B cell (primary cell): ENCODE measurements at regions not wholly inside any gene's neighbourhood (a gene's known extent, or its start where the extent isn't known, plus 50 kb on each side); places are given as distances from the start of the nearest gene placed in this dataset.

ENCODE experiments used
- ATAC-seq: fragments of 200-7000 bp; cut with Tn5 transposase; one replicate; pipeline ENCODE4 v1.10.0; 2021; ENCODE audit warnings: low read depth, mild to moderate bottlenecking, moderate number of reproducible peaks, moderate library complexity
- CTCF ChIA-PET: fragments of 350-600 bp; sonication (Branson Sonifier 250); formaldehyde crosslinking; loops from one replicate; lab custom pipeline; 2021; ENCODE audit warnings: antibody characterized with exemption, inconsistent platforms; lab: Charles Lee
- POLR2A ChIA-PET: fragments of 350-600 bp; sonication (Branson Sonifier 250); formaldehyde crosslinking; loops from one replicate; lab custom pipeline; 2021; ENCODE audit warnings: antibody characterized with exemption; lab: Charles Lee
- DNase-seq: peaks from one replicate; pipeline ENCODE4 v3.0.0; 2013
- H2AFZ ChIP-seq: 2 replicates; pipeline ENCODE4 v1.6.1; 2012; ENCODE audit warnings: mild to moderate bottlenecking, low read depth, low read length; ENCODE audit not compliant: insufficient read depth, poor library complexity, severe bottlenecking
- H3K27ac ChIP-seq, 2 donors: 1 replicate in 1 of 2; 2 replicates in 1 of 2; pipeline ENCODE4 v1.5.1; 2012 to 2013; ENCODE audit warnings: low read length in 2 of 2, mild to moderate bottlenecking in 2 of 2, moderate library complexity in 1 of 2
- H3K27me3 ChIP-seq, 4 experiments: fragments of 200-600 bp in 1 of 4; sonication (generic) in 1 of 4; replicated peaks in 1 of 4; 1 replicate in 2 of 4; 2 replicates in 2 of 4; pipeline versions ENCODE4 v1.6.1 to v1.7.0; 2013 to 2016; ENCODE audit warnings: low read length in 3 of 4, mild to moderate bottlenecking in 2 of 4, mixed read lengths in 1 of 4, moderate library complexity in 1 of 4; ENCODE audit not compliant: insufficient read depth in 4 of 4, control insufficient read depth in 3 of 4; ENCODE audit errors: control extremely low read depth in 1 of 4
- H3K36me3 ChIP-seq, 2 experiments: replicated peaks in 1 of 2; 1 replicate in 1 of 2; 2 replicates in 1 of 2; pipeline versions ENCODE4 v1.6.1 to v1.7.1; 2013; ENCODE audit warnings: low read length in 1 of 2; ENCODE audit not compliant: insufficient read depth in 2 of 2, control insufficient read depth in 1 of 2; ENCODE audit errors: control extremely low read depth in 1 of 2, extremely low read depth in 1 of 2
- H3K4me1 ChIP-seq, 2 donors: fragments of 200-600 bp in 1 of 2; sonication (generic) in 1 of 2; 1 replicate in 1 of 2; 2 replicates in 1 of 2; pipeline versions ENCODE4 v1.5.1 to v1.6.1; 2013 to 2017; ENCODE audit warnings: low read length in 2 of 2; ENCODE audit not compliant: control insufficient read depth in 2 of 2, insufficient read depth in 2 of 2
- H3K4me2 ChIP-seq: replicated peaks from 2 replicates; pipeline ENCODE3; 2012; ENCODE audit warnings: mild to moderate bottlenecking, low read depth, low read length; ENCODE audit not compliant: poor library complexity, severe bottlenecking
- H3K4me3 ChIP-seq, 5 experiments: fragments of 200-600 bp in 1 of 5; sonication (generic) in 1 of 5; 1 replicate in 3 of 5; 2 replicates in 2 of 5; pipeline versions ENCODE4 v1.5.1 to v1.7.0; 2011 to 2016; ENCODE audit warnings: low read length in 4 of 5, mild to moderate bottlenecking in 4 of 5, low read depth in 2 of 5, control low read depth in 1 of 5, moderate library complexity in 1 of 5; ENCODE audit not compliant: insufficient read depth in 1 of 5; ENCODE audit errors: control extremely low read depth in 1 of 5, extremely low read depth in 1 of 5
- H3K79me2 ChIP-seq: fragments of 200-600 bp; sonication (generic); one replicate; pipeline ENCODE4 v1.6.0; 2016; ENCODE audit warnings: low read length; ENCODE audit not compliant: control insufficient read depth, insufficient read depth
- H3K9ac ChIP-seq: fragments of 200-600 bp; sonication (generic); 2 replicates; pipeline ENCODE4 v1.6.1; 2017; ENCODE audit warnings: mild to moderate bottlenecking, low read length, moderate library complexity
- H3K9me3 ChIP-seq, 3 donors: one replicate each; pipeline versions ENCODE4 v1.6.1 to v1.7.1; 2013; ENCODE audit warnings: low read length in 2 of 3; ENCODE audit not compliant: control insufficient read depth in 2 of 3, insufficient read depth in 1 of 3; ENCODE audit errors: control extremely low read depth in 1 of 3
- H4K20me1 ChIP-seq: 2 replicates; pipeline ENCODE4 v1.6.0; 2012; ENCODE audit warnings: mild to moderate bottlenecking, low read length; ENCODE audit not compliant: insufficient read depth, control insufficient read depth, poor library complexity, severe bottlenecking
- H3K27ac Mint-ChIP-seq: one replicate; pipeline ENCODE4 v1.8.0; 2021; ENCODE audit warnings: mixed read lengths
- H3K27me3 Mint-ChIP-seq: one replicate; pipeline ENCODE4 v1.8.0; 2021; ENCODE audit warnings: mixed read lengths
- H3K4me1 Mint-ChIP-seq: one replicate; pipeline ENCODE4 v1.8.0; 2021; ENCODE audit warnings: mixed read lengths
- H3K4me3 Mint-ChIP-seq: one replicate; pipeline ENCODE4 v1.8.0; 2021; ENCODE audit warnings: mixed read lengths
- H3K9me3 Mint-ChIP-seq: one replicate; pipeline ENCODE4 v1.8.0; 2022; ENCODE audit warnings: mixed read lengths; ENCODE audit not compliant: insufficient read depth
- EZH2 ChIP-seq: IDR thresholded peaks from 2 replicates; pipeline ENCODE4 v1.6.1; 2012; ENCODE audit warnings: borderline replicate concordance, low read depth, mild to moderate bottlenecking, moderate library complexity, low read length; ENCODE audit not compliant: insufficient read depth, poor library complexity, severe bottlenecking
- WGBS: methylation state at CpG from one replicate; pipeline ENCODE4 v1.1.5; 2013; ENCODE audit warnings: missing lambda C conversion rate; ENCODE audit not compliant: insufficient coverage; 5-methylcytosine and 5-hydroxymethylcytosine counted together
- intact Hi-C: fragments of 100-400 bp; cut with micrococcal nuclease; formaldehyde crosslinking; loops from one replicate; pipeline ENCODE4 v1.10.0; 2022
- TF ChIP-seq, protein P1 (sequence below): fragments of 200-600 bp; IDR thresholded peaks from one replicate; pipeline ENCODE4 v1.8.0; 2022; ENCODE audit warnings: antibody characterized with exemption, mild to moderate bottlenecking

DNA sequence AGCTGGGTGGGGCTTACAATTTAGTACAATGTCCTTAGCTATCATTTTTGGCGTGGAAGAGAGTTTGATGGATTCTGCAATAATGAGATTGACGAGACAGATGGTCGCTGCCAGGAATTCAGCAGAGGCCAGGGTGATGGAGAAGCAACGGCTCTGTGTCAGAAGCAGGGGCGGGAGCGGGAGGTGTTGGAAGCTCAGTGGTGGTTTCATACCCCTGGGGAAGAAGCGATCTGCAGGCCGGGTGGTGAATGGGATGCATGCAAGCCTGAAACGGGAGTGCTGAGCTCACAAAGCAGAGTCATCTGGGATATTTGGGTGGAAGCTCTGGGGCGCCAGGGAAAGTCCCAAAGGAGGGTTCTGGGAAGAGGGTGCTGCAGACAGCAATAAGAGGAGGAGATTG, 370.8 kb downstream of the ZNF536 start:
- CTCF ChIA-PET = no interaction called here
- peaks cover 2% of the 10 kb centered on the region for H3K9me3 Mint-ChIP-seq

DNA sequence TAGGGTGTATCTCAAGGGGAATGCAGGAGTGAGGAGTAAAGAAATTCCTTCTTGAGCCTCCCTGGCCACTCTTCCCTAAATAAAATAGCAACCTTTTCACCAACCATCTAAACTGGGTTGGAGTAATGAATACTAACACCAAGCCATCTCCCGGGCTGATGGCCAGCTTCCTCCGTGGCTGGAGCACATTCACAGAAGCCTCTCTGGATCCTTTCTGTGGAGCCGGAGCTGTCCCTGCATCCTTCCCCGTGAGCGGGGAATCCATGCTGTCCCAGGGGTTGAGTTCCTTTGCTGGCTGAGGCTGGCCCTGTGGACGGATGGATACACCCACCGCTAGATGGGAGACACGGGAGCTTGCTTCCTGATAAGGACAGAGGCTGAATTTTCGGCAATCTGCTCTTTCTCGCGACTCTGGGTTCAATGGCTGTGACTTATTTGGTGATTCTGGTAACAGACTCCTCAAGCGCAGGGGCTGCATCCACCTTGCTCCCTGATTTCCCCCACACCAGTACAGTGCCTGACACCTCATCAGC, 370.3 kb downstream of the ZNF536 start:
- H4K20me1 ChIP-seq = no peaks in the 10 kb centered on the region
- Mint-ChIP-seq H3K9me3 (peaks cover 2% of the 10 kb centered on the region), H3K4me1 (no peaks in the 10 kb centered on the region), H3K27me3 (no peaks in the 10 kb centered on the region), H3K27ac (no peak overlapping the region), H3K4me3 (no peak overlapping the region)
- TF ChIP-seq, protein P1, sequence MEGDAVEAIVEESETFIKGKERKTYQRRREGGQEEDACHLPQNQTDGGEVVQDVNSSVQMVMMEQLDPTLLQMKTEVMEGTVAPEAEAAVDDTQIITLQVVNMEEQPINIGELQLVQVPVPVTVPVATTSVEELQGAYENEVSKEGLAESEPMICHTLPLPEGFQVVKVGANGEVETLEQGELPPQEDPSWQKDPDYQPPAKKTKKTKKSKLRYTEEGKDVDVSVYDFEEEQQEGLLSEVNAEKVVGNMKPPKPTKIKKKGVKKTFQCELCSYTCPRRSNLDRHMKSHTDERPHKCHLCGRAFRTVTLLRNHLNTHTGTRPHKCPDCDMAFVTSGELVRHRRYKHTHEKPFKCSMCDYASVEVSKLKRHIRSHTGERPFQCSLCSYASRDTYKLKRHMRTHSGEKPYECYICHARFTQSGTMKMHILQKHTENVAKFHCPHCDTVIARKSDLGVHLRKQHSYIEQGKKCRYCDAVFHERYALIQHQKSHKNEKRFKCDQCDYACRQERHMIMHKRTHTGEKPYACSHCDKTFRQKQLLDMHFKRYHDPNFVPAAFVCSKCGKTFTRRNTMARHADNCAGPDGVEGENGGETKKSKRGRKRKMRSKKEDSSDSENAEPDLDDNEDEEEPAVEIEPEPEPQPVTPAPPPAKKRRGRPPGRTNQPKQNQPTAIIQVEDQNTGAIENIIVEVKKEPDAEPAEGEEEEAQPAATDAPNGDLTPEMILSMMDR = no peak
- no peak for TF ChIP-seq EZH2
- no peak overlapping the region for H3K9ac ChIP-seq
- H3K4me1 ChIP-seq = no peaks in the 10 kb centered on the region
- no peak overlapping the region for H3K27ac ChIP-seq
- ATAC-seq (no peak), DNase-seq (no peak)
- H3K4me2 ChIP-seq = no peak overlapping the region
- intact Hi-C loops = no loop called here
- H3K4me3 ChIP-seq = no peak overlapping the region
- no peak overlapping the region for H2AFZ ChIP-seq
- H3K36me3 ChIP-seq = no peaks in the 10 kb centered on the region
- POLR2A ChIA-PET = no interaction called here
- CTCF ChIA-PET = no interaction called here
- WGBS = 87% methylated on average over 8 of the region's 12 CpGs
- H3K9me3 ChIP-seq = peaks cover 0 to 21% (median 0%) of the 10 kb centered on the region in 3 donors
- H3K79me2 ChIP-seq = no peaks in the 10 kb centered on the region
- H3K27me3 ChIP-seq = no peaks in the 10 kb centered on the region

More for the DNA sequence above, 370.8 kb downstream of the ZNF536 start:
- no peak overlapping the region for H3K27ac ChIP-seq
- no peak overlapping the region for H3K4me3 ChIP-seq
- H2AFZ ChIP-seq = no peak overlapping the region
- POLR2A ChIA-PET = no interaction called here
- H3K4me2 ChIP-seq = no peak overlapping the region
- TF ChIP-seq EZH2 = no peak
- TF ChIP-seq, protein P1 = no peak
- no peaks in the 10 kb centered on the region for H3K27me3 ChIP-seq
- ATAC-seq = no peak
- Mint-ChIP-seq H3K27ac (no peak overlapping the region), H3K4me3 (no peak overlapping the region), H3K27me3 (no peaks in the 10 kb centered on the region), H3K4me1 (no peaks in the 10 kb centered on the region)
- H3K4me1 ChIP-seq = no peaks in the 10 kb centered on the region
- no peaks in the 10 kb centered on the region for H3K36me3 ChIP-seq
- WGBS = 66% methylated on average over 10 of the region's 10 CpGs
- DNase-seq = no peak
- H3K79me2 ChIP-seq = no peaks in the 10 kb centered on the region
- intact Hi-C loops = no loop called here
- H3K9ac ChIP-seq = no peak overlapping the region
- H3K9me3 ChIP-seq = peaks cover 0 to 20% (median 0%) of the 10 kb centered on the region in 3 donors
- no peaks in the 10 kb centered on the region for H4K20me1 ChIP-seq
